Spleen (tissue), 11 donors: ENCODE measurements at regions not wholly inside any gene's neighbourhood (a gene's known extent, or its start where the extent isn't known, plus 50 kb on each side); places are given as distances from the start of the nearest gene placed in this dataset.

Experiments used
- DNase-seq: peaks from one replicate; pipeline ENCODE4 v3.0.0-alpha.2; 2020
- H3K27ac ChIP-seq, 8 donors: fragments of 200-600 bp; sonication (generic) in 7 of 8; 1 replicate in 4 of 8; 2 replicates in 4 of 8; pipeline versions ENCODE4 v1.5.0 to v1.8.0; 2016 to 2021; ENCODE audit warnings: inconsistent platforms in 4 of 8, mild to moderate bottlenecking in 4 of 8, moderate library complexity in 1 of 8
- H3K27me3 ChIP-seq, 7 donors: fragments of 200-600 bp; sonication (generic) in 6 of 7; replicated peaks in 1 of 7; 1 replicate in 4 of 7; 2 replicates in 3 of 7; pipeline versions ENCODE4 v1.5.0 to v1.8.0; 2016 to 2021; ENCODE audit warnings: inconsistent platforms in 3 of 7, mild to moderate bottlenecking in 1 of 7
- H3K36me3 ChIP-seq, 6 donors: fragments of 200-600 bp; sonication (generic) in 5 of 6; 1 replicate in 4 of 6; 2 replicates in 2 of 6; pipeline versions ENCODE4 v1.5.0 to v1.8.0; 2016 to 2021; ENCODE audit warnings: inconsistent platforms in 2 of 6
- H3K4me1 ChIP-seq, 6 donors: fragments of 200-600 bp; sonication (generic) in 5 of 6; 1 replicate in 3 of 6; 2 replicates in 3 of 6; pipeline versions ENCODE4 v1.5.0 to v1.8.0; 2016 to 2021; ENCODE audit warnings: inconsistent platforms in 3 of 6
- H3K4me3 ChIP-seq, 8 donors: fragments of 200-600 bp; sonication (generic) in 7 of 8; 1 replicate in 4 of 8; 2 replicates in 4 of 8; pipeline versions ENCODE4 v1.5.0 to v1.8.0; 2016 to 2021; ENCODE audit warnings: inconsistent platforms in 4 of 8, mild to moderate bottlenecking in 4 of 8, moderate library complexity in 2 of 8
- H3K9me3 ChIP-seq, 8 donors: fragments of 200-600 bp; sonication (generic) in 7 of 8; 1 replicate in 4 of 8; 2 replicates in 4 of 8; pipeline versions ENCODE4 v1.5.0 to v1.8.0; 2016 to 2021; ENCODE audit warnings: inconsistent platforms in 4 of 8
- CTCF ChIP-seq, 11 experiments: fragments of 200-600 bp in 7 of 11; fragments of 450-650 bp in 4 of 11; sonication (generic) in 4 of 11; IDR thresholded peaks in 8 of 11; conservative IDR thresholded peaks in 3 of 11; 1 replicate in 7 of 11; 2 replicates in 4 of 11; pipeline versions ENCODE4 v1.4.0 to v1.8.0; 2016 to 2021; ENCODE audit warnings: antibody characterized with exemption in 11 of 11, inconsistent platforms in 4 of 11, mild to moderate bottlenecking in 1 of 11
- POLR2A ChIP-seq, 3 donors: fragments of 450-650 bp; IDR thresholded peaks; one replicate each; pipeline ENCODE4 v1.5.1; 2017; ENCODE audit warnings: antibody characterized with exemption in 3 of 3, mild to moderate bottlenecking in 1 of 3
- POLR2AphosphoS5 ChIP-seq, 3 donors: sonication (generic); formaldehyde crosslinking; IDR thresholded peaks; one replicate each; pipeline ENCODE4 v1.5.1; 2017; ENCODE audit warnings: antibody characterized with exemption in 3 of 3
- WGBS, 5 donors: extraction: QIAGEN DNeasy Blood & Tissue Kit in 3 of 5; methylation state at CpG; one replicate each; pipeline versions ENCODE4 v1.1.5 to v1.1.7; 2013 to 2018; 5-methylcytosine and 5-hydroxymethylcytosine counted together
- intact Hi-C: fragments of 100-400 bp; cut with DNase I; formaldehyde crosslinking; loops from one replicate; pipeline ENCODE4 v1.15.0; 2023; ENCODE audit warnings: low total_unique reads
- donor health status: healthy with polysubstance abuse.
- donor health status: DM: no; HTN: no; CAD: no; lungs with moderate emphysema.
- donor health status: DM: no; HTN: no; CAD: no.
- donor health status: Bipolar disorder and iron deficiency.
- donor health status: healthy.
- donor health status: DM: no; HTN: no; CAD: no.
- donor health status: DM: yes; HTN: yes; CAD: no.

GRCh38 chr4:59647011-59647410 lies 1553.1 kb upstream of the ADGRL3 start:
- Histone ChIP-seq H3K4me3 (no peak overlapping the region), H3K27me3 (no peaks in the 10 kb centered on the region), H3K27ac (no peak overlapping the region), H3K4me1 (no peaks in the 10 kb centered on the region), H3K9me3 (peaks cover 0 to 19% (median 2%) of the 10 kb centered on the region in 8 donors), H3K36me3 (no peaks in the 10 kb centered on the region)
- intact Hi-C loops = no loop called here
- WGBS, 5 donors = 61 to 88% (median 74%) methylated on average over 2 of the region's 2 CpGs
- DNase-seq = no peak
- no peak for TF ChIP-seq POLR2AphosphoS5 (IDR thresholded peaks at IDR 0.05)
- no peak for TF ChIP-seq POLR2A (IDR thresholded peaks at IDR 0.05)
- TF ChIP-seq CTCF (IDR thresholded peaks at IDR 0.05 in 8 of 11, conservative IDR thresholded peaks at IDR 0.05 in 3 of 11) = no peak

- H3K4me1 ChIP-seq = no peaks in the 10 kb centered on the region
- H3K27me3 ChIP-seq = no peaks in the 10 kb centered on the region
- DNase-seq = no peak
- no peaks in the 10 kb centered on the region for H3K36me3 ChIP-seq
- intact Hi-C loops = no loop called here
- no peak for TF ChIP-seq POLR2A (IDR thresholded peaks at IDR 0.05)
- TF ChIP-seq POLR2AphosphoS5 (IDR thresholded peaks at IDR 0.05) = no peak
- TF ChIP-seq CTCF (IDR thresholded peaks at IDR 0.05 in 8 of 11, conservative IDR thresholded peaks at IDR 0.05 in 3 of 11) = no peak
- peaks cover 0 to 19% (median 3%) of the 10 kb centered on the region in 8 donors for H3K9me3 ChIP-seq
- no peak overlapping the region for H3K27ac ChIP-seq
- H3K4me3 ChIP-seq = no peak overlapping the region
These were observed 1552.6 kb upstream of the ADGRL3 start for GRCh38 chr4:59647500-59647899.

- H3K4me3 ChIP-seq = no peak overlapping the region
- TF ChIP-seq POLR2A (IDR thresholded peaks at IDR 0.05) = no peak
- TF ChIP-seq POLR2AphosphoS5 (IDR thresholded peaks at IDR 0.05) = no peak
- TF ChIP-seq CTCF (IDR thresholded peaks at IDR 0.05 in 8 of 11, conservative IDR thresholded peaks at IDR 0.05 in 3 of 11) = no peak
- H3K27ac ChIP-seq = no peak overlapping the region
- no peak for DNase-seq
- H3K9me3 ChIP-seq = peaks cover 0 to 33% (median 13%) of the 10 kb centered on the region in 8 donors
- no peaks in the 10 kb centered on the region for H3K4me1 ChIP-seq
- 42 to 65% (median 49%) methylated on average over 3 of the region's 3 CpGs for WGBS, 5 donors
- no peaks in the 10 kb centered on the region for H3K27me3 ChIP-seq
- H3K36me3 ChIP-seq = no peaks in the 10 kb centered on the region
- intact Hi-C loops = no loop called here
These were observed 1549.3 kb upstream of the ADGRL3 start for GRCh38 chr4:59650861-59651260.

- no peak overlapping the region for H3K27ac ChIP-seq
- H3K36me3 ChIP-seq = no peaks in the 10 kb centered on the region
- no peaks in the 10 kb centered on the region for H3K4me1 ChIP-seq
- 72 to 90% (median 87%) methylated on average over 3 to 4 of the region's 4 CpGs for WGBS, 5 donors
- peaks cover 0 to 61% (median 28%) of the 10 kb centered on the region in 8 donors for H3K9me3 ChIP-seq
- no peak for DNase-seq
- intact Hi-C loops = no loop called here
- no peak overlapping the region for H3K4me3 ChIP-seq
- no peak for TF ChIP-seq POLR2A (IDR thresholded peaks at IDR 0.05)
- TF ChIP-seq POLR2AphosphoS5 (IDR thresholded peaks at IDR 0.05) = no peak
- no peak for TF ChIP-seq CTCF (IDR thresholded peaks at IDR 0.05 in 8 of 11, conservative IDR thresholded peaks at IDR 0.05 in 3 of 11)
- H3K27me3 ChIP-seq = no peaks in the 10 kb centered on the region
These were observed 1544.1 kb upstream of the ADGRL3 start for GRCh38 chr4:59655996-59656395.
